ENCODE measurements at regions not wholly inside any gene's neighbourhood (a gene's known extent, or its start where the extent isn't known, plus 50 kb on each side); places are given as distances from the start of the nearest gene placed in this dataset.

DNA sequence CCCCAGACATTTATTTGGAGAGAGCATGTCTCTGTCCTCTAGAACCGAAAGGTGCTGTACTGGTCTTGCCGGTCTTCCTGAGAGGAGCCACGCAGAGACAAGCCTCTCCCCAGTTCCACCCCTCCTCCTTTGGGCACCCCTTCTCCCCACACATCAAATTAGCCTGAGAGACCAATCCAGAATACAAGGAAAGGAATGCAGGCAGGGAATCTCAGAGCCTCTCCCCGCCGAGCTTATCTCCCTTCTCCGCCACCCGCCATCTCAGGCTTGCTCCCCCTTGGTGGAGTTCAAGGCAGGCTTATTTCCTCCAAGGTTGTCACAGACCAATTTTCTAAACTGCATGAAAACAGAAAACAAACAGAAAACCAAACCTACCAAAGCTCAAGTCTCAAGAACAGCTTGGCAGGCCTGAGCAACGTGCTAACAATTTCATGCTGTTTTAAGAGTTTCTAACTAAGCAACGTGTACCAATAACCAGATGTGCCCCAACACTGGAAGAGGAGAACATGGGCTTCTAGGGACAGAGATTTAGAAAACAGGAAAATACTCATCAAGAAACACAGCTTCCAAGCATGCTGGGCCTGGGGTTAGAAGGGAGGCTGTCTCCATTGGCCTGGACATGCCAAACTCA lies 124.5 kb upstream of the PKDCC start:
- peaks cover 27% of the 10 kb centered on the region for H3K4me1 Mint-ChIP-seq (ENCODE audit: unreplicated experiment)
- no peaks in the 10 kb centered on the region for H3K36me3 Mint-ChIP-seq (ENCODE audit: unreplicated experiment)
- DNase-seq (ENCODE audit: extremely low spot score, unreplicated experiment) = no peak
- H3K27ac Mint-ChIP-seq (ENCODE audit: unreplicated experiment) = no peak overlapping the region
- TF ChIP-seq, protein P1, sequence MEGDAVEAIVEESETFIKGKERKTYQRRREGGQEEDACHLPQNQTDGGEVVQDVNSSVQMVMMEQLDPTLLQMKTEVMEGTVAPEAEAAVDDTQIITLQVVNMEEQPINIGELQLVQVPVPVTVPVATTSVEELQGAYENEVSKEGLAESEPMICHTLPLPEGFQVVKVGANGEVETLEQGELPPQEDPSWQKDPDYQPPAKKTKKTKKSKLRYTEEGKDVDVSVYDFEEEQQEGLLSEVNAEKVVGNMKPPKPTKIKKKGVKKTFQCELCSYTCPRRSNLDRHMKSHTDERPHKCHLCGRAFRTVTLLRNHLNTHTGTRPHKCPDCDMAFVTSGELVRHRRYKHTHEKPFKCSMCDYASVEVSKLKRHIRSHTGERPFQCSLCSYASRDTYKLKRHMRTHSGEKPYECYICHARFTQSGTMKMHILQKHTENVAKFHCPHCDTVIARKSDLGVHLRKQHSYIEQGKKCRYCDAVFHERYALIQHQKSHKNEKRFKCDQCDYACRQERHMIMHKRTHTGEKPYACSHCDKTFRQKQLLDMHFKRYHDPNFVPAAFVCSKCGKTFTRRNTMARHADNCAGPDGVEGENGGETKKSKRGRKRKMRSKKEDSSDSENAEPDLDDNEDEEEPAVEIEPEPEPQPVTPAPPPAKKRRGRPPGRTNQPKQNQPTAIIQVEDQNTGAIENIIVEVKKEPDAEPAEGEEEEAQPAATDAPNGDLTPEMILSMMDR (IDR thresholded peaks at IDR 0.05) = no peak
- H3K4me3 Mint-ChIP-seq (ENCODE audit: unreplicated experiment) = no peak overlapping the region
- H3K27me3 Mint-ChIP-seq (ENCODE audit: unreplicated experiment) = no peaks in the 10 kb centered on the region
- no peaks in the 10 kb centered on the region for H3K9me3 Mint-ChIP-seq (ENCODE audit: unreplicated experiment)

DNA sequence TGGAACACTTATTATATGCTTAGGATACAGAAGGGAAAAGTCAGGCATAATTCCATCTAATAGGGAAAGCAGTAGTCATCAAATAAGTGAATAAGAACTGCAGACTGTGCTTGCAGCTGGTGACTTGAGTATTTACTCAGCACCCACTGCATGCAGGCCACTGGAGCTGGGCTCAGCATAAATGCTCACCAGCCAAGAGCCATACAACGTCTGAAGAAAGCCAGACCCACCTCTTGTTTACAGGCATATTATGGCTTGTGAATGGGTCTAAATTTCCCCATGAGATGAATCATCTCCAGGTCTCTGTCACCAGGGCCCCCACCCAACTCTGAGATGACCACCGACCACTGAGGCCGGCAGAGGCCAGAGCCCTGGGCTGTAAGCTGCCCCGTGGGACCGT lies 123.8 kb upstream of the PKDCC start:
- no peak overlapping the region for H3K27ac Mint-ChIP-seq (ENCODE audit: unreplicated experiment)
- no peaks in the 10 kb centered on the region for H3K27me3 Mint-ChIP-seq (ENCODE audit: unreplicated experiment)
- H3K9me3 Mint-ChIP-seq (ENCODE audit: unreplicated experiment) = no peaks in the 10 kb centered on the region

DNA sequence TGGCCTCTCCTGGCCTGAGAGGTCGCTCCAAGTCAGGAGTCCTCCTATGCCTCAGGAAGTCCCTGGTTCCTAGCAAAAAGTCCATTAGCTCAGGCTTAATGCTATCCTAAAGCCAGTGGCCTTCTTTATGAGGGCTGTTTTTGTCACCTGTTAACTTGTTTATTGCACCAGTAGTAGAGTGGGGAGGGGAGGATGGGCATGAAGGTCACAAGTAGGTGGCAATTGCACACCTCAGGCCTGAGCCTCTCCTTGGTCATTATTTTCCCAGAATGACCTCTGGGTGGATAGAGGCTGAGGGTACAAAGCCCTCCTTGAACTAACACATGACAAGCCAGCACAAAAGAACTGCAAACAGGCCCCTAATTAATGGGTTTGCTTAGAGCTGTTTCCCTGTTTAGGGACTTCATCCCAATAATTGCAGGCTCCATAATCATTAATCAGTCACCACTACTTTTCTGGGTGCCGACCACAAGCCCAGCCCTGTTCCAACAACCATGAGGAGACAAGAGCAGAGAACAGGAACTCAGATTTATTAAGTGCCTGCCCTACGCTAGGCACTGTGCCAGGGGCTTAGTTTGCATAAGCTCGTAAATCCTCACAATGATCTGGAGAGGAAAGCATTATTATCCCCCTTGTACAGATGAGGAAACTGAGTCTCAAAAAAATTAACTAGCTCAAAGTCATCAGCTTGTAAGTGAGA lies 123.0 kb upstream of the PKDCC start:
- no peaks in the 10 kb centered on the region for H3K27me3 Mint-ChIP-seq (ENCODE audit: unreplicated experiment)
- H3K27ac Mint-ChIP-seq (ENCODE audit: unreplicated experiment) = no peak overlapping the region
- H3K9me3 Mint-ChIP-seq (ENCODE audit: unreplicated experiment) = no peaks in the 10 kb centered on the region
- no peaks in the 10 kb centered on the region for H3K36me3 Mint-ChIP-seq (ENCODE audit: unreplicated experiment)
- no peak for DNase-seq (ENCODE audit: extremely low spot score, unreplicated experiment)
- TF ChIP-seq, protein P1 (IDR thresholded peaks at IDR 0.05) = no peak
- H3K4me1 Mint-ChIP-seq (ENCODE audit: unreplicated experiment) = peaks cover 41% of the 10 kb centered on the region
- no peak overlapping the region for H3K4me3 Mint-ChIP-seq (ENCODE audit: unreplicated experiment)

More for the DNA sequence above, 123.8 kb upstream of the PKDCC start:
- Mint-ChIP-seq H3K36me3 (ENCODE audit: unreplicated experiment) (no peaks in the 10 kb centered on the region), H3K4me3 (ENCODE audit: unreplicated experiment) (no peak overlapping the region), H3K4me1 (ENCODE audit: unreplicated experiment) (peaks cover 34% of the 10 kb centered on the region)
- TF ChIP-seq, protein P1 (IDR thresholded peaks at IDR 0.05) = no peak
- DNase-seq (ENCODE audit: extremely low spot score, unreplicated experiment) = no peak

DNA sequence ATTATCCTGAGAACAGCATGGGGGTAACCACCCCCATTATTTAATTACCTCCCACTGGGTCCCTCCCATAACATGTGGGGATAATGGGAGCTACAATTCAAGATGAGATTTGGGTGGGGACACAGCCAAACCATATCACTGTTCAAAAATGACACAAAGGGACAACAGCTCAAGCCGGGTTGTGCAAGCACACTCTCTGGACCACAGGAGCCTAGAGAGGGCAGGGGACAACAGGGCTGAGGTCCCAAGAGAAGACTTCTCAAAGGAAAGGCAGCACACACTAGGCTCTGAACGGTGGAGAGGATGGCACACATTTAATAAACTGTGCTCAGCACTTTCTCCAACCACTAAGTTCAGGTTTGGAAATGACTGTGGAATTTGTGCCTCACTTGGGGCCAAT lies 122.1 kb upstream of the PKDCC start:
- Mint-ChIP-seq H3K4me3 (ENCODE audit: unreplicated experiment) (no peak overlapping the region), H3K4me1 (ENCODE audit: unreplicated experiment) (peaks cover 45% of the 10 kb centered on the region), H3K27me3 (ENCODE audit: unreplicated experiment) (no peaks in the 10 kb centered on the region), H3K27ac (ENCODE audit: unreplicated experiment) (no peak overlapping the region), H3K9me3 (ENCODE audit: unreplicated experiment) (no peaks in the 10 kb centered on the region), H3K36me3 (ENCODE audit: unreplicated experiment) (no peaks in the 10 kb centered on the region)
- TF ChIP-seq, protein P1 (IDR thresholded peaks at IDR 0.05) = no peak
- DNase-seq (ENCODE audit: extremely low spot score, unreplicated experiment) = no peak
